HFF-Myc (cell line): ENCODE measurements at regions not wholly inside any gene's neighbourhood (a gene's known extent, or its start where the extent isn't known, plus 50 kb on each side); places are given as distances from the start of the nearest gene placed in this dataset.

Source experiments
- DNase-seq: peaks from one replicate; pipeline ENCODE4 v3.0.0-alpha.2; 2011; ENCODE audit warnings: low read depth; ENCODE audit errors: extremely low read depth
- H3K4me3 ChIP-seq: replicated peaks from 2 replicates; pipeline ENCODE4 v1.5.1; 2011; ENCODE audit warnings: low read depth, mild to moderate bottlenecking, control low read depth, low read length
- CTCF ChIP-seq: IDR thresholded peaks from 2 replicates; pipeline ENCODE4 v1.5.1; 2012; ENCODE audit warnings: mild to moderate bottlenecking, low read depth, low read length, control low read depth; ENCODE audit errors: missing control alignments

- TF ChIP-seq CTCF = no peak
- no peak overlapping the region for H3K4me3 ChIP-seq
- DNase-seq = no peak
Measured at GRCh38 chr7:22664988-22665798, 61.8 kb upstream of the IL6 start.

- TF ChIP-seq CTCF = no peak
- DNase-seq = no peak
- H3K4me3 ChIP-seq = no peak overlapping the region
Measured at GRCh38 chr7:22663721-22664120, 63.3 kb upstream of the IL6 start.

- no peak for DNase-seq
- H3K4me3 ChIP-seq = no peak overlapping the region
Measured at GRCh38 chr7:22663357-22663718, 63.7 kb upstream of the IL6 start.

GRCh38 chr7:22662556-22663356 is 64.2 kb upstream of the IL6 start:
- H3K4me3 ChIP-seq = no peak overlapping the region
- no peak for TF ChIP-seq CTCF
- DNase-seq = no peak

More at GRCh38 chr7:22663357-22663718, 63.7 kb upstream of the IL6 start:
- no peak for TF ChIP-seq CTCF

GRCh38 chr7:22662036-22662435 is 65.0 kb upstream of the IL6 start:
- no peak overlapping the region for H3K4me3 ChIP-seq
- TF ChIP-seq CTCF = no peak
- DNase-seq = no peak

- no peak for DNase-seq
- no peak overlapping the region for H3K4me3 ChIP-seq
Measured at GRCh38 chr7:22660732-22661131, 66.3 kb upstream of the IL6 start.

More at GRCh38 chr7:22660732-22661131, 66.3 kb upstream of the IL6 start:
- peak; percentile 23 for TF ChIP-seq CTCF
